Fibroblast of lung (primary cell): ENCODE measurements at regions not wholly inside any gene's neighbourhood (a gene's known extent, or its start where the extent isn't known, plus 50 kb on each side); places are given as distances from the start of the nearest gene placed in this dataset.

Experiments used
- CTCF ChIP-seq, 2 donors: IDR thresholded peaks in 1 of 2; conservative IDR thresholded peaks in 1 of 2; 1 replicate in 1 of 2; 2 replicates in 1 of 2; pipeline ENCODE4 v1.5.1; 2011 to 2012; ENCODE audit warnings: low read length in 2 of 2, control low read depth in 1 of 2, inconsistent platforms in 1 of 2, low read depth in 1 of 2, mild to moderate bottlenecking in 1 of 2
- EZH2 ChIP-seq: IDR thresholded peaks from 2 replicates; pipeline ENCODE4 v1.5.1; 2012; ENCODE audit warnings: low read length, control low read depth, mild to moderate bottlenecking; ENCODE audit errors: missing control alignments

- TF ChIP-seq EZH2 (no peak), CTCF (conservative IDR thresholded peaks at IDR 0.05 in 1 of 2, IDR thresholded peaks at IDR 0.05 in 1 of 2; ENCODE audit: low read depth in 1 of 2, low read length in 2 of 2) (no peak)
These were observed 148.2 kb downstream of the RWDD3 start for GRCh38 chr1:95382000-95382786.
